Fibroblast of skin of back (primary cell): ENCODE measurements at regions not wholly inside any gene's neighbourhood (a gene's known extent, or its start where the extent isn't known, plus 50 kb on each side); places are given as distances from the start of the nearest gene placed in this dataset.

Experiments
- DNase-seq: peaks from one replicate; pipeline ENCODE4 v3.0.0-alpha.2; 2013

- no peak for DNase-seq
These were observed 328.5 kb upstream of the PRDM1 start for GRCh38 chr6:105757512-105758200.

- no peak for DNase-seq
These were observed 330.3 kb upstream of the PRDM1 start for GRCh38 chr6:105755885-105756284.

- peak; percentile 30 for DNase-seq
These were observed 332.4 kb upstream of the PRDM1 start for GRCh38 chr6:105753620-105754211.

GRCh38 chr6:105753207-105753606, 332.9 kb upstream of the PRDM1 start:
- no peak for DNase-seq

- no peak for DNase-seq
These were observed 336.0 kb upstream of the PRDM1 start for GRCh38 chr6:105750089-105750488.

- peak; percentile 50 for DNase-seq
These were observed 337.4 kb upstream of the PRDM1 start for GRCh38 chr6:105748737-105749161.

- DNase-seq = no peak
These were observed 338.2 kb upstream of the PRDM1 start for GRCh38 chr6:105747823-105748405.

GRCh38 chr6:105746509-105746908, 339.6 kb upstream of the PRDM1 start:
- no peak for DNase-seq

- DNase-seq = no peak
These were observed 340.0 kb upstream of the PRDM1 start for GRCh38 chr6:105746130-105746505.

GRCh38 chr6:105745464-105746129, 340.5 kb upstream of the PRDM1 start:
- no peak for DNase-seq

- no peak for DNase-seq
These were observed 341.3 kb upstream of the PRDM1 start for GRCh38 chr6:105744815-105745214.

GRCh38 chr6:105740946-105741645, 338.2 kb upstream of the PREP start:
- DNase-seq = no peak

GRCh38 chr6:105739764-105740163, 336.9 kb upstream of the PREP start:
- no peak for DNase-seq

GRCh38 chr6:105733556-105734162, 330.8 kb upstream of the PREP start:
- DNase-seq = peak; percentile 25

- DNase-seq = no peak
These were observed 326.1 kb upstream of the PREP start for GRCh38 chr6:105728995-105729394.

- no peak for DNase-seq
These were observed 324.2 kb upstream of the PREP start for GRCh38 chr6:105726902-105727655.

GRCh38 chr6:105714846-105715245, 312.0 kb upstream of the PREP start:
- no peak for DNase-seq

GRCh38 chr6:105713474-105714118, 310.7 kb upstream of the PREP start:
- peak; percentile 4 for DNase-seq

GRCh38 chr6:105711216-105711615, 308.3 kb upstream of the PREP start:
- DNase-seq = peak; percentile 54

GRCh38 chr6:105705608-105706007, 302.7 kb upstream of the PREP start:
- no peak for DNase-seq

GRCh38 chr6:105695461-105695860, 292.6 kb upstream of the PREP start:
- no peak for DNase-seq
